ENCODE measurements at regions not wholly inside any gene's neighbourhood (a gene's known extent, or its start where the extent isn't known, plus 50 kb on each side); places are given as distances from the start of the nearest gene placed in this dataset.

DNA sequence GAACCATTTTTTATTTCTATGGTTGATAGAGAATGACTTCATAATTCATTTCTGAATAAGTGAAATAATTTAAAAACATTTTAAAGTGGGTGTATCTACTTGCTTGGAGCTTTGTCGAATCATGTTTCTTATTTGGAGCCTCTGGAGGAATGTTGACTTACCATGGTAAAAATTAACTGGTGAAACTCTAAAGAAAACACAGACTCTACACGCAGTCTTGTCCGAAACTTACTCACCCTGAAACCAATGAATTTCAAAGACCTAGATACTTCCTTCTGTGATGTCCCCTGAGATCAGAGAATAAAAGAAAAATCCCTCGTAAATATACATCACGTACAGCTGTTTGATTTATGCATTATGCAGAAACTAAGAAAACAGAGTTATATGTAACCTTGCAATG, 665.2 kb upstream of the NRXN1 start:
- no peak for DNase-seq

DNA sequence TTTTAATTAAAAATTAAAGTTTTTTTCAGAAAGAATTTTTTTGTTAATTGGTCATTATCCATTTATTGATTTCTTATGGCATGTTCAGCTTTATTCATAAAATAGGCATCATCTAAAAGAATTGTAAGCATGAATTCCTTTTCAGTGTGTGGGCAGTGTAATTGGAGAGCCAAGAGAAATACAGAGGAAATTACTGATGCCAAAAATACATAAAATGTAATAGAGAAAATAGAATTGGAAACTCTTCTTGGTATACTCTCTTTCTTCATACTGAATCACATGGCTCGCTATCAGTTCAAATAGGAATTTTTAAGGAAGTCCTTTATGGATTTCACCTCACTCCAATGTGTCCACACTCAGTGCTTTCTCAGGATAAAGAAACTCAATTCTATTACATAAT, 663.6 kb upstream of the NRXN1 start:
- no peak for DNase-seq

- no peak for DNase-seq
Measured at GRCh38 chr2:51693640-51694039, 661.7 kb upstream of the NRXN1 start.

DNA sequence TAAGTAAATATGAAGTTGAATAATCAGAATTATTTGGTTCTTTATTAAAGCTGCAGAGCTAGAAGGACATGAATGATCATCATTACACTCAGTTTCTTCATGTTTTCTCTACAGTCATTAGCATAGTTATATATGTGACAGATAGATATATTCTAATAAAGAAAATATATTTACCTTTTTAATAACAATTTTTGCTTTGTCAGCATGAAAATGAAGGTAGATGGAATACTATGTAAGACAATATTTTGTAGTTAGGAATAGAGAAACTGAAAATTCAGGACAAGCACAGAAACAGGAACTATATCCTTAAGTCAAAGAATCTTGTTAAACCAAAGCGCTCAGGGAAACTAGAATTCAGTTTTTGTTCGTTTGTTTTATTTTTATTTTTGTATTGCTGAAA, 649.9 kb upstream of the NRXN1 start:
- no peak for DNase-seq

DNA sequence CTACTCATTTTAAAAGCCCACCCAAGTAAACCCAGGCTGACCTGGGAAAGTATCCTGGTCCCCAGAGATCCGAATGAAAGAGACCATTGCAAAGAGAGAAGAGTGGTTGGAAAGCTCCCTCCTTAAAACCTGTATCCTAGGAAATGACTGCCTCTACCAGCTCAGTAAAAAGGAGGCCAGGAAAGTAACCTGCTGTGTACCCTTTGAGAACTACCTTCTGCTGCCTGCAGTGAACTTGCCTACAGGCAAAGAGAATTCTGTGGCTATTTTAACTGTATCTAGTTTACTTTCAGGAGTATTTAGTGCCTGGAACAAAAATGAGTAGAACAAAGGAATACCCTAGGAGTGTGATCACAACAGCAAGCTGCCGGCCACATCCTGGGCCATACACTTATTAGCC, 641.7 kb upstream of the NRXN1 start:
- no peak for DNase-seq

DNA sequence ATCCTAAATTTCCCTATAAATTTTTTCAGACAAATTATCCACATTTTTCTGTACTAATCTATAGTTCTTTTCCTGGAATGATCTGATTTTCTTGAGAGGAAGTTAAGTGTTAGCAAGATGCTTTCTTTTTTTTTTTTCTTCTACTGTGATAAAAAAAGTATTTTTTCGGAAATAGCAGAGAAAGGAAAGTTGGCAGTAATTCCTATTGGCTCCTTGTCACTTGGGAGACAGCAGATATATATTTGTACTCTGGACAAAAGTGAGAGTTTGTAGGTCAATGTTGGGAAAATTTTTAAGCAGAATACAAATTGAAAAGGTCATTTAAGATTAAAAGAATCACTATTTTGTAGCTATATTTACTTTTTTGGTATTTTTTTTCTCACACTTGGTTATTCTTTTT, 635.7 kb upstream of the NRXN1 start:
- DNase-seq: no peak

DNA sequence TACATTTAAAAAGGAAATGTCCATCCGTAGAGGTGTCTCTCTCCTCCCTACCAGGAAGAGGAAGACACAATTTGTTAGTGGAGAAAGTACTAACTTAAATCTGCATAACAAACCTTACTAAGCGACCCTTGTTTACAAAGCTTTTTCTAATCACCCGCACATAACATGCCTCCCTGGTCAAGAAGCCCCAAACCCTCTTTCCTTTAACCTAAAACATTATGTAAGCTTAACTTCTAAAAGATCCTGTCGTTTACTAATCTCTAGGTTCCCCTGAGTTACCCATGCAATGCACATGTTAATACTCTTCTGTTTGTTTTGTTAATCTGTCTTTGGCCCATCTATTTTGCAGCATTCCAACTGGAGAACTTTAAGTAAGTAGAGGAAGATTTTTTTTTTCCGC, 630.3 kb upstream of the NRXN1 start:
- DNase-seq: no peak

- DNase-seq: no peak
Measured at GRCh38 chr2:51657849-51658248, 625.9 kb upstream of the NRXN1 start.

GRCh38 chr2:51650769-51651168, 618.8 kb upstream of the NRXN1 start:
- DNase-seq: no peak

DNA sequence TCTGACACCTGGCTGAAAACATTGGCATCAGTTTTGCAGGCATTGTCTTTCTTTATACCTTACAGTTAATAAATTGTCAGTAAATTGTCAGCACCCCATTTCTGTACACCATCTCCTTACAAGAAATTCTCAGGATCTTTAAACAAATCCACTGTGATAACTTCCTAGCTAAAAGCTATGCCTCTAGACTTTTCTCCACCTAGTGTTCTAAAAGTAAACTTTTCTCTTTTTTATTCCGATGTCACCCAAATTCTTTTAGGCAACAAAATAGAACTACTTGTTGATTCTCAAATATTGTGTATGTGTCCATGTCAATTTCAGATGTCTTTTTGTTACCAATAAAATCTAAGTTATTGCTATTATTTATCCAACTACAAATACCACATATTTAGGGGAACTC, 617.4 kb upstream of the NRXN1 start:
- DNase-seq: no peak

- no peak for DNase-seq
Measured at GRCh38 chr2:51638811-51639210, 606.9 kb upstream of the NRXN1 start.

DNA sequence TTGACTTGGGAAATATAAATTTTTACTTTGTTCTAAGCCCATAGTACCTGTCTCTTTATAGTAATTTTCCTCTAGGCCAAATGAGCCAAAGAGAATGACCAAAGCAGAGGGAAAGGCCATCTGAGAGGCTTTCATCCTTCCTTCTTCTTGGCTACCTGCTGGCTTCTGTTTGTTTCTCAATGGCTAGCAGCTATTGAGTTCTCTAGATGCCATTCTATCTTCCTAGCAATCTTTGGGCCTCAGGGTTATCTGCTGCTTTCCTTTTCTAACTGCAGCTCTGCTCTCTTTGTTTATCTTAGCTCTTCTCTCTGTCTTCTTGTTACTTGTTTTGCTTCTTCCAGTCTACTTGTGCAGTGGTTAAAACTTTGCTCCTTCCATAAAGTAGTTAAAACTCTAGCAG, 601.1 kb upstream of the NRXN1 start:
- no peak for DNase-seq

- DNase-seq: no peak
Measured at GRCh38 chr2:51629406-51629805, 597.5 kb upstream of the NRXN1 start.

GRCh38 chr2:51628917-51629316, 597.0 kb upstream of the NRXN1 start:
- DNase-seq: no peak

DNA sequence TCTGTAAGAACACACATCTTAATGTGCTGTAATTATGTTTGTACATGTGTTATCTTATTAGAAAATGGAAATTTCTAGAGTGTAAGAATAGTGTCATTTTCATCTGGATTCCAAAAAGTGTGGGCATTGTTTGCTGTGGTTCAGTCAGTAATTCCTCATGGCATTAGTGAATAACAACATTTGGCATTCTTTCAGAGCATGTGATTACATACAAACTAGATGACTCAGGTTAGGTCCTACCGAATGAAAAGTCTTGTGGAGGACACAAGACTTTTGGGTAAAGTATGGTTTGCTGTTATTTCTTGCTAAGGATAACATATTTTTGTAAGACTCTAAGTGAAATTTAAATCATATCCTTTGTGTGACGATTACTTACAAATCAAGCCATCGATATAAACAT, 593.1 kb upstream of the NRXN1 start:
- DNase-seq: no peak

GRCh38 chr2:51620796-51621195, 588.9 kb upstream of the NRXN1 start:
- DNase-seq: no peak

DNA sequence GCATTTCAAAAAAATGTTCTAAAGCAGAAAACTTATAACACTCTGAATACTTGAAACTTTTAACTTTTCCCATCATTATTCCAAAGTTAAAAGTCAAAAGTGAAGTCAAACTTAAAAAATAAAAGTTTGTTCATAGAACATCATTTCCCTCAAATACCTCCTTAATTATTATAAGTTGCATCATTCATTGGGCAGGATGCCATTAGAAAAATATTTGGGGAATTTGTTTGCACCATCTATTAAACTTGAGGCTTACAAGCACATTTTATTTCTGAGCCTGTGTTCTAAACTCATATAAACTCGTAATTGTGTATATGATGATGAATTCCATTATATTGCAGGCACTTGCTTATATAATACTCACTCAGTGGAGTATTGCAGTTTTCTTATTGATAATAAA, 588.0 kb upstream of the NRXN1 start:
- DNase-seq: no peak

DNA sequence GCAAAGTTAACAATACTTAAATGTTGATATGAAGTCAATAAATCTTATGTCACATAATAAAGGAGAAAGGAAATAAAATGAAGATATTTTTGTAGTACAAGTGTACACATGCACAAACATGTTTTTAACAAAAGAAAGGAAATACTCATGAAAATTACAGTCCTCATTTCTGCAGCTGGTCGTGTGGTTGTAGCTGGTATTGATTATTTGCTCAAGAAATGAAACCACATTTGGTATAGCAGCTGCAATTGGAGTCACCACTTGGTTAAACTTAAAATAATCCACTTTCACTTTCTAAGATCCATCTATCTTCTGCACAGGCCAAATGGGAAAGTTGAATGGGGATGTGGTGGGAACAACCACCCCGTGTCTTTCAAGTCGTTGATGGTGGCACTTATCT, 580.5 kb upstream of the NRXN1 start:
- DNase-seq: no peak

DNA sequence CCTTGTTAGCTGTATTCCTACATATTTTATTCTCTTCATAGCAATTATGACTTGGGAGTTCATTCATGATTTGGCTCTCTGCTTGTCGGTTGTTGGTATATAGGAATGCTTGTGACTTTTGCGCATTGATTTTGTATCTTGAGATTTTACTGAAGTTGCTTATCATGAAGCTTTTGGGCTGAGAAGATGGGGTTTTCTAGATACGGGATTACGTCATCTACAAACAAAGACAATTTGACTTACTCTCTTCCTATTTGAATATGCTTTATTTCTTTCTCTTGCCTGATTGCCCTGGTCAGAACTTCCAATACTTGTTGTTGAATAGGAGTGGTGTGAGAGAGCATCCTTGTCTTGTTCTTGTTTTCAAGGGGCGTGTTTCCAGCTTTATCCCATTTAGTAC, 569.8 kb upstream of the NRXN1 start:
- no peak for DNase-seq

DNA sequence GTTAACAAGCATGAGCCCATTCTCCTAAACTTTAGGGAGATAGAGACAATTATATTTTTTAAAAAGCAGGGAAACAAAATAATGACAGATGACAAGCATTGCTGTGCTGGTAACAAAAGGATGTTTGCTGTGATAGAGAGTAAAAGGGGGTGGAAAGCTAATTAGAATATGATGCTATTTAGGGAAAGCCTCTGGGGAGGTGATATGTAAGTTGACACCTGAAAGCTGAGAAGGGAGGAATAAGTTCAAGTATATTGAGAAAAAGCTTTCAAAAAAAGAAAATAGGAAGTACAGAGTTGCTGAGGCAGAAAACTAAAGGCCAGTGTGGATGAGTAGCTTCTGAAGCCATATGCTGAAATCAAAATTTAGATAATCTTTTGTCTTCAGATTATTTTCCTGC, 565.2 kb upstream of the NRXN1 start:
- DNase-seq: no peak

DNA sequence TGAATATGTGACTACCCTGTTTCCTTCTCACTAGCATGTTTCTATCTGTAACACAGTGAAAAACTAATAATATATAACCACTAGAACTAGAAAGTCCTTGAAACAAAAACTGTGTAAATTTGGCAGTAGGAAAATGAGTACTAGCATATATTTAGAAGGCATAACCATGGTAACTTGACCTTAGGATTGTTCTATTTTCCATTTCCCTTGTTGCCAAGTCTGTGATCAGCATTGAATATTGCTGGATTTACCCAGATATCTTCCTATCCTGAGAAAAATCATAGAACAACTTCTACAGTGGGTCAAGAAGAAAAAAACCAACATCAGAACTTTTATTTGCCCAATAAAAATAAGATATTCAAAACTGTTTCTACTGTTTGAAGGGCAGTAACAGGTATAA, 563.9 kb upstream of the NRXN1 start:
- DNase-seq: no peak

- no peak for DNase-seq
Measured at GRCh38 chr2:51581636-51582267, 549.8 kb upstream of the NRXN1 start.

- no peak for DNase-seq
Measured at GRCh38 chr2:51579412-51579811, 547.5 kb upstream of the NRXN1 start.

GRCh38 chr2:51575181-51575580, 543.2 kb upstream of the NRXN1 start:
- DNase-seq: no peak

- DNase-seq: no peak
Measured at GRCh38 chr2:51559026-51559425, 527.1 kb upstream of the NRXN1 start.

GRCh38 chr2:51553476-51553875, 521.5 kb upstream of the NRXN1 start:
- no peak for DNase-seq
